Stimulated activated CD4-positive, alpha-beta T cell treated with anti-CD3 and anti-CD28 coated beads, TNF-alpha, amount 100 ng/mL, for 24 hours (primary cell): ENCODE measurements at regions not wholly inside any gene's neighbourhood (a gene's known extent, or its start where the extent isn't known, plus 50 kb on each side); places are given as distances from the start of the nearest gene placed in this dataset.
"Not testable (repeated sequence)": the region's sequence is repeated elsewhere in the genome, so short reads cannot be mapped to it uniquely, and the experiment has no call there.

Experiments used
- DNase-seq, 3 experiments: peaks; one replicate each; pipeline ENCODE4 v3.0.0-alpha.2; 2020; ENCODE audit warnings: low read depth in 3 of 3

DNA sequence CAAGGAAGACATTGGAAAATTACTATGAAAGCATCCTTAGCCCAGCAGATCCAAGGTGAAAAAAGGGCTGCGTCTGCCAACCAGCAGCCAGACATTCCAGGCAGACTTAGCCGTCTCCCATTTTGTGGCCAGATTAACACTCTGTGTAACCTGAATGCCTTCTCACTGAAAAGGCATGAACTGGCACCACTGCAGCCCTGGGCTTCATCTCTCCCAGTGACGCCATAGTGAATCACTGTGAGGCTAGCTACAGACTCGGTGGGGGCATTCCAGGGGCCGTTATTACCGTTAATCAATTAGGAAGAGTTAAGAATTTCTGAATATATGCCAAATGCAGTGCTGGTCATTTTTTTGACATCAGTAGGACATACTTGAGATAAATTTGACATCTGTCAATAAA, 627.4 kb downstream of the LMO4 start:
- DNase-seq = no peak

DNA sequence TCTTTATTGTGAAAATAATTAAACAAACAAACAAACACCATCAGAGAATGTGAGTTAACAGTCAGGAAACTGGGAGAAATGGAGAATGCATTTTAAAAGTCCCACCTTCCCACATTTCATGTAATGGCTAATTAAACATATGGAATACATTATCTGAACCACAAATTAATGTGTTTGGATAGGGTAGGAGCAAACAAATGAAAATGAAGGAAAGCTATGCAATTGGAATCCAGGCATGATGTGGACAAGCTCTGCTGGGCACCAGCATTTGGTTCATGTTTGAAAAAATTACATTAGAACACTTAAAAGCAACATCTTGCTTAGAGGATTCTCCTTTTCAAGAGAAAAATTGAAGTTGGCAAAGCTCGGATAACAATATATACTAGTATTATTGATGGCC, 628.1 kb downstream of the LMO4 start:
- no peak for DNase-seq

GRCh38 chr1:87957331-87957730, 628.7 kb downstream of the LMO4 start:
- no peak for DNase-seq

- no peak for DNase-seq
These were observed 629.5 kb downstream of the LMO4 start for GRCh38 chr1:87958201-87958600.

DNA sequence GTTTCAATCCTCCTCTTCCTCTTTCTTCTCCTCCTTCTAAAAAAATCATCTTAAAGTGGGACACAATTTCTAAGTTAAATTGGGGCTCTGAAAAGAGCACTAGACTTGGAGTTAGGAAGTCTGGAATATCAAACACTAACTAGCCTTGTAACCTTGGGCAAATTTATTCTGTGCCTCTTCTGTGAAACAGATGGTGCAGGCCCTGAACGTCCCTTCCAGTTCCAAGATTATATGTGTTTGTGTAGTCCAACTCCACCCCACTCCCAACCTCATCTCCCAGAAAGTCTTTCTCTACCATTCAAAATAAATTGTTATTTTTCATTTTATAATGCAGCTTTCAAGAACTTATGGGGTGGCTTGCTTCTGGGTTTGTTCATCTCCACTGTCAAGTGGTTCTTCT, 630.0 kb downstream of the LMO4 start:
- no peak for DNase-seq

DNA sequence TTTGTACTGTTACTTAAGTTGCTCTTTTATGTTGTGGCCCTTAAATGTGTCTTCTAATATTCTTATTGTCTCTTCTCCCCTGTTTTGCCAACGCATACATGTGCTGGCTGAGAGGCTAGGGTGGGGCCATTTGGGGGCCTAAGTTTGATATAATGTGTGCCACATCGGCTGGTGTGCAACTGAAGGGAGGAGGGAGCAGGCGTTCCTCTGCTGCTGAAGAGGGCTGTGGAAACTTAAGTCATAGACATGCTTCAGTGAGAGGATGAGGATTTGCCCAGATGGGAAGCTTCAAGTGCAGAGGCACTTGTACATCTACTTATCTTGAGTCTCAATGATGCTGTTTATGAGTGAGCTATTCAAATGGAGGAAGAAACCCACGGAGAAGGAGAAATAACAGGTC, 630.6 kb downstream of the LMO4 start:
- DNase-seq = no peak

DNA sequence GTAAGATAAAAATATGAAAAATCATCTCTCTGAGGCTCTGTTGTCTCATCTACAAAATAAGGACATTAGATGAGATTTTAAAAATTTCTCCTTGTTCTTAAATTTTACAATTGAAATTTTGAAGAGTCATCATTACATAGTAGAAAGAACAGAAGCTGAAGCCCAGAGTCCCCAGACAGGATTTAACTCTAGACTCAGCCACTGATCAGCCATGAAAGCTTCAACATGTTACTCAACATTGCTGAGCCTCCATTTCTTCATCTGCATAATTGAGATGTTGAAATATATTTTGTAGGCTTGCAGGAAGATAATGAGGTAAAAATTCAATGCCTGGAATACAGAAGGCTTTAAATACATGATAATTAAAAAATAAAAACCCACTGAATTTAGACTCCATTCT, 633.3 kb downstream of the LMO4 start:
- DNase-seq = no peak

GRCh38 chr1:87963556-87963955, 634.9 kb downstream of the LMO4 start:
- DNase-seq = no peak

DNA sequence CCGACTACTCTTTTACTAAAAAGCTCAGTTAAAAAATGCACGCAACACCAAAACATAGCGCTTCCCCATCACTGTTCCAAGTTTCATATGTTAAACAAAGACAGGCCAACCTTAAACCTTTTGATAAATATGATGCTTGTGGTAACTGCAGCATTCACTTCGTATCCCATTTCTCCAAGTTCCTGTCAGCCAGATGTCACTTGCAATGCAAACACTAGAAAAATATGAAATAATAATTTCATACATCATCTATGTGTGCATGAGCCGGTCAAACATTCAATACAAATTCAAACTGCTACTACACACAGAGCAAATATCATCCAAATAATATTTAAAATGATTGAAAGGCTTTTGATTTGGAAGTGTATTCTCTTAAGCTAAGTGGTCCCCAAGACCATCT, 636.5 kb downstream of the LMO4 start:
- no peak for DNase-seq

DNA sequence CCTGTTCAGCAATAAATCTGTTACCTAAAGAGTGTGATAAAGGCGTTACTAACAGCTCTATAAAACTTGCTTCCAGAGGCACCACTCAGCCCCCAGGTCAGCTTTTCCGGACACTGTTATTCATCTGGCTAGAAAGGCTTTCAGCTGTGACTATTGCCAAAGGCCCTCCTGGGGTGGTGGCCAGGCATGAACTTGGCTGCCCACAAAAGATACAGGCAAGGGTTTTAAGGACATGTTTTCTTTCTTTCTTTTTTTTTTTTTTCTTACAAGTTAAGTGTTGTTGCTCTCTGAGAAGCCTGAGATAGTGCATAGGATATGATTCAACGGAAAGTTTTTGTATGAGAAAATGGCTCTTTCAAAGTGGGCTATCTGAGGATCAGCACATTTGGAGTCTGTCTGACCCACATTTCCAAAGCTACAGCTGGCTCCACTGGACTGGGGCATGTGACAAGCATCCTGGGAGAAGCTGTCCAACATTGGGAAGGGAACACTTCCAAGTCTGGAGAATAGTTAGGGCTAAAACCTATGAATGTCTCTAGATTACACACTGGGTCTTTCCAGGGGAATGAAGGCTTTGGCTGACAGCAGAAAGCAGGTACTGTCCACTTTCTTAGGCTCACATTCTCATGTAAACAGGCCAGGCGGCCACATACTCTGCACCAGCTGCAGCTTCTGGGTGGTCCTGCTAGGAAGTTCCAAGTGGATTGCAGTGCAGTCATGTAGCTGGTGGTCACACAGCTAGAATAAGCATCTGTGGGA, 639.7 kb downstream of the LMO4 start:
- no peak for DNase-seq

DNA sequence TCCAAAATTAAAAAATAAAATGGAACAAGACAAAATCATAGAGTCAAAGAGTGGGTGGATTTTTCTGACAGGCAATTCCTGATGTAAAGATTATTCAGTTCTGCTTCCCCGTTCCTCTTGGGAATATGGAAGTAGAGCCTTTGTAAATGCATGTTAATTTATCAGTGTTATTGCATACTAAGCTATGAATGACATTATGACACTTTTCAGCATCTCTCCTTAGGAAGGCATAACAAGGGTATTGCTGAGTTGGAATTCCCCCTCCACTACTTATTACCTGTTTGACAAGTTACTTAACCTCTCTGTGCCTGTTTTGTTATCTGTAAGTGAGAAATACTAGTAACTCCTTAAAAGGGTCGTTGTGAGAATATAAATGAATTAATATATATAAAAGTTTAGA, 640.4 kb downstream of the LMO4 start:
- DNase-seq = no peak

- DNase-seq = no peak
These were observed 644.1 kb downstream of the LMO4 start for GRCh38 chr1:87972811-87973210.

- DNase-seq = no peak
These were observed 645.2 kb downstream of the LMO4 start for GRCh38 chr1:87973896-87974295.

DNA sequence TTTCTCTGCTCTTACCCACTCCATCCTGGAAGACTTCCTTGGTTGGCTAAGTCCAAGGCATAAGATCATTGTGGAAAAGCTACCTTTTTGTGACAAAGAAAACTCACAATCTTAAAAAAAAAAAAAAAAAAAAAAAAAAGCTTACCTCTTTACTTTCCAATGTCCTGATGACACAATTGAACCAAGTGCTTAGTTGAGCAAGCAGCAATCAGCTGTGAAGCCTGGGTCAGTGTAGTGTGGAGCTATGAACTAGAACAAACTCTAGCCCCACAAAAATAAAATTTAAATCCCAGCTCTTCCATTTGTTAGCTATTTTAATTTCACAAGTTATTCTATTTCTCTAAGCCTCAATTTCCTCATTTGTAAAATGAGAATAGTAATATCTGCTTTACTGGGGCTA, 647.6 kb downstream of the LMO4 start:
- no peak for DNase-seq

GRCh38 chr1:87977145-87977544, 648.5 kb downstream of the LMO4 start:
- no peak for DNase-seq

DNA sequence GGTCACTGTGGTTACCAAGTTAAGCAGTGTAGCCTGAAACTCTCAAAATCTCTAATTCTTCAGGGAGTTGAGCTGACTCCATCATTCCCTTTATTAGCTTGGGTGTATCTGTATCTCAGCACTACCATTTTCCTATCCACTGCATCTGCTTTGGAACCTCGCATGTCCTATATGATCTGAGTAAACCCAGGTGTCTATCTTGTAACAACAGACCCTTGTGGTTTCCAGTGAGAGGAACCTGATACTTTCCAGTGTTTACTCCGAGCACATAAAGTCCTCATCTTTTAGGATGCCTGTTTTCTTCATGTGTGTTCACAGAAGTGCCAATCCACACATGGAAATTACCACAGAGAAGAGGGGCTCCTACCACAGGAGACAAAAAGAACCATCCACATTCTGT, 650.4 kb downstream of the LMO4 start:
- DNase-seq = no peak

DNA sequence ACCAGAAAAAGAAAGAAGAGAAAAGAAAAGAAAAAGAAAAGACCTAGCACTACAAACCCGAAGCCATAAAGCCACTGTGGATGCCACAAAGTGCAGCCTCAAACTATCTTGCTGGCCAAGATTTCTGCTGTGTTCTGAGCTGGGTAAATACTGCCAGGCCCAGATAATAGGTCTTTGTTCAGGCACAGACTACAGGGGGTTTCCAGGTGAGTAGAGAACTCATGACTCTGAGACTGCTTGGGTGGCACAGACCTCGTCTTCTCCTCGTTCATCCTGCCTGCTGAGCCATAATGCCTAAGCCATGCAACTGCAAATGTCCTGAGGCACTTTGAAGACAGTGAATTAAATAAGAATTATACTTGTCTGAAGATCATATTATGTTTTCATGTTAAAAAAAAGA, 651.8 kb downstream of the LMO4 start:
- DNase-seq = no peak

- DNase-seq = no peak
These were observed 652.7 kb downstream of the LMO4 start for GRCh38 chr1:87981386-87981785.

GRCh38 chr1:87981810-87982209, 653.1 kb downstream of the LMO4 start:
- no peak for DNase-seq

GRCh38 chr1:87983841-87984240, 655.2 kb downstream of the LMO4 start:
- no peak for DNase-seq

- no peak for DNase-seq
These were observed 656.4 kb downstream of the LMO4 start for GRCh38 chr1:87985071-87985470.

DNA sequence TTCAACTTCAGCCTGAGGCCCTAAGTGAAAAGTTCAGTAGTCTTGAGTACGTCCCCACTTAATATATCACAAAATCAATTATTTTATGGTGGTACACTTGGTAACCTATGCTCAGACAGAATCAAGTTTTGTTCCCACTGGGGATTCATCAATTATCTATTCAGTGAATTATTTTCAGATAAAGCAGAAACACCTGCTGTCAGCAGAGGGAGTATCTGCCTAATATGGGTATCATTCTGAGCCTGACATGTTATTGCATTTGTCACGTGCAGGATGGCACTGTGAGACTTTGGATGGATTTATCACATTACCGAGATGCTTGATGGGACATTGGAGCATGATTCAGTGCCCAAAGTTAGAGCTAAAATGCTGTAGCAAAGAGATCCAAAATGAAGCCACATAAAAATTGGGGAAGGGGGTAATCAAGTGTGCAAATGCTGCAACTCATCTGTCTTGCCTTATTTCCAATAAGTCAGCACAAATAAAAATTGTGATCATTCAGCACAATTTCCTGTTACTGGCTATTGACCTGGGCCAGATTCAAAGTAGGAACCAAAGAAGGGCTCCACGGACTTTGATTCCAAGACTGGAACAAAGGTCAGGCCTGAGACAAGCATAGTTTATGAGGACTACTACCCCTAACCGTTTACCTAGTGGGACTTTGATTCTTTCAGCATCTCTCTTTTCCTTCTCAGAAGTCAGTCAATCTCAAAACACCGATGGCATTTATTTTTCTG, 657.6 kb downstream of the LMO4 start:
- no peak for DNase-seq

- no peak for DNase-seq
These were observed 660.7 kb downstream of the LMO4 start for GRCh38 chr1:87989346-87989745.

- not testable (repeated sequence) for DNase-seq
These were observed 663.9 kb downstream of the LMO4 start for GRCh38 chr1:87992536-87992935.
